ENCODE measurements at regions not wholly inside any gene's neighbourhood (a gene's known extent, or its start where the extent isn't known, plus 50 kb on each side); places are given as distances from the start of the nearest gene placed in this dataset.
"Not testable (repeated sequence)": the region's sequence is repeated elsewhere in the genome, so short reads cannot be mapped to it uniquely, and the experiment has no call there.

- H2AFZ ChIP-seq = no peak overlapping the region
- TF ChIP-seq EZH2phosphoT487 (IDR thresholded peaks at IDR 0.05; ENCODE audit: low read depth, severe bottlenecking, unreplicated experiment) (no peak), CTCF (IDR thresholded peaks at IDR 0.05; ENCODE audit: poor library complexity) (no peak), EZH2 (IDR thresholded peaks at IDR 0.05; ENCODE audit: borderline replicate concordance) (no peak)
- H3K27ac ChIP-seq = no peak overlapping the region
- no peaks in the 10 kb centered on the region for H3K9me3 ChIP-seq (ENCODE audit: low read depth)
- no peaks in the 10 kb centered on the region for H3K79me2 ChIP-seq
- no peaks in the 10 kb centered on the region for H3K4me1 ChIP-seq (ENCODE audit: insufficient read depth)
- H3K4me3 ChIP-seq = no peak overlapping the region
- no peaks in the 10 kb centered on the region for H4K20me1 ChIP-seq (ENCODE audit: insufficient read depth, poor library complexity, severe bottlenecking)
- peaks cover 6% of the 10 kb centered on the region for H3K27me3 ChIP-seq
- no peaks in the 10 kb centered on the region for H3K36me3 ChIP-seq (replicated peaks; ENCODE audit: insufficient read depth, low read depth)
- H3K4me2 ChIP-seq = no peak overlapping the region
- DNase-seq (ENCODE audit: low spot score) = no peak
- no peaks in the 10 kb centered on the region for H3K9me2 ChIP-seq (replicated peaks; ENCODE audit: insufficient read depth)
- 63% methylated on average over 13 of the region's 13 CpGs for WGBS (ENCODE audit: low lambda C conversion rate, missing lambda C conversion rate)
Measured at GRCh38 chr12:3421191-3421978, 69.6 kb upstream of the PRMT8 start.

GRCh38 chr12:3424796-3425195, 66.2 kb upstream of the PRMT8 start:
- not testable (repeated sequence) for H3K79me2 ChIP-seq; H3K9me3 ChIP-seq (ENCODE audit: low read depth); DNase-seq (ENCODE audit: low spot score); H3K27ac ChIP-seq; H3K27me3 ChIP-seq; H2AFZ ChIP-seq; H3K9me2 ChIP-seq (replicated peaks; ENCODE audit: insufficient read depth); H3K36me3 ChIP-seq (replicated peaks; ENCODE audit: insufficient read depth, low read depth); H3K4me3 ChIP-seq; H3K4me1 ChIP-seq (ENCODE audit: insufficient read depth); H3K4me2 ChIP-seq; H4K20me1 ChIP-seq (ENCODE audit: insufficient read depth, poor library complexity, severe bottlenecking)
- 84% methylated on average over 7 of the region's 7 CpGs for WGBS (ENCODE audit: low lambda C conversion rate, missing lambda C conversion rate)

- WGBS (ENCODE audit: low lambda C conversion rate, missing lambda C conversion rate) = 55% methylated on average over 2 of the region's 2 CpGs
- no peak overlapping the region for H3K27ac ChIP-seq
- H3K79me2 ChIP-seq = no peaks in the 10 kb centered on the region
- no peak overlapping the region for H2AFZ ChIP-seq
- H3K4me3 ChIP-seq = no peak overlapping the region
- H3K9me2 ChIP-seq (replicated peaks; ENCODE audit: insufficient read depth) = no peaks in the 10 kb centered on the region
- DNase-seq (ENCODE audit: low spot score) = no peak
- no peaks in the 10 kb centered on the region for H4K20me1 ChIP-seq (ENCODE audit: insufficient read depth, poor library complexity, severe bottlenecking)
- no peak overlapping the region for H3K4me2 ChIP-seq
- H3K4me1 ChIP-seq (ENCODE audit: insufficient read depth) = no peaks in the 10 kb centered on the region
- peaks cover 9% of the 10 kb centered on the region for H3K27me3 ChIP-seq
- TF ChIP-seq EZH2 (IDR thresholded peaks at IDR 0.05; ENCODE audit: borderline replicate concordance) (no peak), CTCF (IDR thresholded peaks at IDR 0.05; ENCODE audit: poor library complexity) (no peak), EZH2phosphoT487 (IDR thresholded peaks at IDR 0.05; ENCODE audit: low read depth, severe bottlenecking, unreplicated experiment) (no peak)
- H3K36me3 ChIP-seq (replicated peaks; ENCODE audit: insufficient read depth, low read depth) = no peaks in the 10 kb centered on the region
- no peaks in the 10 kb centered on the region for H3K9me3 ChIP-seq (ENCODE audit: low read depth)
Measured at GRCh38 chr12:3427956-3428355, 63.0 kb upstream of the PRMT8 start.

GRCh38 chr12:3428631-3429030, 62.4 kb upstream of the PRMT8 start:
- TF ChIP-seq CTCF (IDR thresholded peaks at IDR 0.05; ENCODE audit: poor library complexity) = no peak
- TF ChIP-seq EZH2phosphoT487 (IDR thresholded peaks at IDR 0.05; ENCODE audit: low read depth, severe bottlenecking, unreplicated experiment) = no peak
- no peak for TF ChIP-seq EZH2 (IDR thresholded peaks at IDR 0.05; ENCODE audit: borderline replicate concordance)
- H3K36me3 ChIP-seq (replicated peaks; ENCODE audit: insufficient read depth, low read depth) = no peaks in the 10 kb centered on the region
- no peak overlapping the region for H3K4me2 ChIP-seq
- peaks cover 9% of the 10 kb centered on the region for H3K27me3 ChIP-seq
- no peaks in the 10 kb centered on the region for H3K4me1 ChIP-seq (ENCODE audit: insufficient read depth)
- no peak overlapping the region for H3K27ac ChIP-seq
- no peaks in the 10 kb centered on the region for H3K79me2 ChIP-seq
- DNase-seq (ENCODE audit: low spot score) = no peak
- no peak overlapping the region for H2AFZ ChIP-seq
- H4K20me1 ChIP-seq (ENCODE audit: insufficient read depth, poor library complexity, severe bottlenecking) = no peaks in the 10 kb centered on the region
- no peaks in the 10 kb centered on the region for H3K9me2 ChIP-seq (replicated peaks; ENCODE audit: insufficient read depth)
- H3K4me3 ChIP-seq = no peak overlapping the region
- WGBS (ENCODE audit: low lambda C conversion rate, missing lambda C conversion rate) = 100% methylated on average over 2 of the region's 2 CpGs
- no peaks in the 10 kb centered on the region for H3K9me3 ChIP-seq (ENCODE audit: low read depth)

- not testable (repeated sequence) for DNase-seq (ENCODE audit: low spot score); H2AFZ ChIP-seq; H3K4me1 ChIP-seq (ENCODE audit: insufficient read depth); H3K36me3 ChIP-seq (replicated peaks; ENCODE audit: insufficient read depth, low read depth); H3K79me2 ChIP-seq; H3K27ac ChIP-seq; H4K20me1 ChIP-seq (ENCODE audit: insufficient read depth, poor library complexity, severe bottlenecking); H3K9me3 ChIP-seq (ENCODE audit: low read depth); H3K4me2 ChIP-seq; H3K27me3 ChIP-seq; H3K4me3 ChIP-seq; H3K9me2 ChIP-seq (replicated peaks; ENCODE audit: insufficient read depth)
- WGBS (ENCODE audit: low lambda C conversion rate, missing lambda C conversion rate) = 92% methylated on average over 5 of the region's 5 CpGs
Measured at GRCh38 chr12:3429523-3429922, 61.5 kb upstream of the PRMT8 start.

All from hepatocyte (in vitro differentiated cells).